Endometrial microvascular endothelial cells (primary cell): ENCODE measurements at regions not wholly inside any gene's neighbourhood (a gene's known extent, or its start where the extent isn't known, plus 50 kb on each side); places are given as distances from the start of the nearest gene placed in this dataset.
"Not testable (repeated sequence)": the region's sequence is repeated elsewhere in the genome, so short reads cannot be mapped to it uniquely, and the experiment has no call there.

Source experiments
- in situ Hi-C: cut with HindIII; loops from 2 replicates; pipeline ENCODE4 v1.10.0; 2017; ENCODE audit warnings: low sequenced_read_pairs, low pct_unique_long_range_greater_than_20kb; ENCODE audit errors: inconsistent ontology term

DNA sequence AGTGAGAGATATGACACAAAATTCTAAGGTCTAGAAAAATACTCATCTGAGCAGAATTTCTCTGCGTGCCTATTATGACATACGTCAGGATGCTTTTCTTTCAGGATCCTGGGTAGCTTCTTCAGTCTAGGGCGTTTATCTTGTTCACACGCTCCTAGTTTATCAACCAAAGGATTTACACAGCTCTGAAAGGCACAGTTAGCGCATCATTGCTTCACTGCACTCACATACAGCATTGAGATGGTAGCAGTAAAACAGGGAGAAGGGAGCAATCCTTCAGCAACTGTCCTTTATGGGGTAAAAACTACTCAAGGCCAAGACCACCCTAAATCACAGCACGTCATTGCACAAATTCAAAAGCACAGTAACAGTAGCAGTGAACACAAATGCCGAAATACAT lies 222.8 kb downstream of the SUCLG1 start:
- in situ Hi-C loops: no loop called here

DNA sequence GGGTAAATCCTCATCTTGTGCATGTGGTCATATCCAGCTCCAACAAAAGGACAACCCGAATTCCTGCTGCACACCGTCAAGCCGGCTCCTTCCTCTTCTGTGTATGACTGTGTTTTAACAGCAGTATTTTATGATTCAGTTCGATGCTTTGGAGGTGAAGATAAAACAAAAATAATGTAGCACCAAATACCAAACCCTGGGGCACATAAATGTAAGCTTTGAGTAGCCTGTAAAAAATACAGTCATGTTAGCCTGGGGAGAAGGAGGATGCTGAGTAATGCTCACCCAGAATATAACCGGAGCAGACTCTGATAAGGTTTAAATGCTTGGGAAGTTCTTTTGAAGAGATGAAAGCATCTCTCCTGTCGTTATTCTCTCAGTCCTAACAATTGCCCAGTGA lies 225.0 kb downstream of the SUCLG1 start:
- in situ Hi-C loops: no loop called here

DNA sequence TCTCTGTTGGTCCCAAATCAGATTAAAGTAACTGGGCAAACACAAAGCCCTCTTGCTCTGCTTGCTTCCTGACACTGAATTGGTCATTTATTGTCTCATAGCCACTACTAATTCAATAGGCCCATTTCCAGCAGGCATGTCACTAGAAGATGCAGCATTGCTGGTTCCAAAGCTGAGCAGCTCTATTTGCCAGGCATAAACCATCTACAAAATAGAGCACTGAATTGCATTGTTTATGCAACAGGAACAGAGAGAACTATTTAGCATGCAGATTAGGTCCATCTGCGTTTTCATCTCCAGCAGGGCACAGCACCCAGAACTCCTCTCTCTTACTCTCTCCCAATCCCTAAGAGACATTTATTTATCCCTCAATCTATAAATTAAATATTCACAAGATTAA lies 227.6 kb downstream of the SUCLG1 start:
- in situ Hi-C loops: no loop called here

DNA sequence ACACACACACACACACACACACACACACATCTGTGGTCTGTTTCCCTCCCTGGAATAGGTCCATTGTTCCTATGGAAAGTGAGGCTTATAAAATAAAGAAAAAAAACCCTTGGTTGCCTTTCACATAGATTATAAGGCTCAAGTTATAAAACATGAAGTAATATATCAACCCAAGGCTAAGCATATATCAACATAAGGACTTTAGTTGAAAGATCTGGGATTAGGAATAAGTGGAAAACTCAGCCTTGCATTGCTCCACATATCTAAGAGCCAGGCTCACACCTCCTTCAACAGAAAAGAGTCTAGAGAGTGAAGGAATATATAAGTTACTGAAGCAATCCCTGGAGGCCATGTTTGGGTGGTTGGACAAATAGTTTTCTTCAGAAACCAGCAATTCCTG lies 235.0 kb downstream of the SUCLG1 start:
- in situ Hi-C loops: no loop called here

DNA sequence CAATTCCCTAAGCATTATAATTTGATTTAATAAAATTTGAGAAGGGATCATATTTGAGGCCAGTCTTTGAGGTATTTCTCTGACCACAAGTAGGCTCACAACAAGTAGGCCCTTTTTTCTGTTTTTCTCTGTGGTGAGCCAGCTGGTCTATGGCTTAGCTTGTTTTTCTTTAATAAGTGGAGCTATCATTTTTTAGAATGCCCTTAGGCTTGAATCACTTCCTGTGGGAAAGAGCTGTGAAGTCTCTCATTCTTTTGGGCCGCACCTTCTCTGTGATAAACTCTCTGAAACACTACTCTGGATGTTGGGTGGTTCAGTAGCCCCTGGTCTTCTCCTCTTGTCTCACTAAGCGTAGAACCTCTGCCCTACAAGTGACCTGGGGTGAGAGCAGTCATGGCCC lies 235.9 kb downstream of the SUCLG1 start:
- in situ Hi-C loops: no loop called here

DNA sequence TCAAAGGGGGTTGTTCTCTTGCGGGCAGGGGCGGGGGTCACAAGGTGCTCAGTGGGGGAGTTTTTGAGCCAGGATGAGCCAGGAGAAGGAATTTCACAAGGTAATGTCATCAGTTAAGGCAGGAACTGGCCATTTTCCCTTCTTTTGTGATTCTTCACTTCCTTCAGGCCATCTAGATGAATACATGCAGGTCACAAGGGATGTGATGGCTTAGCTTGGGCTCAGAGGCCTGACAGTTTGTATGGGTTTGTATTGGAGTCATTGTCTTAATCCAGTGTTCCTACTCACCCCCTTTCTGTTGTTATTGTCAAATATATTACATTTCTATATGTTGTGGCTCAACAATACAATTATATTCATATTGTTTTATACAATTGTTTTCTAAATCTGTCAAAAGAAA lies 238.0 kb downstream of the SUCLG1 start:
- in situ Hi-C loops: not testable (repeated sequence)

DNA sequence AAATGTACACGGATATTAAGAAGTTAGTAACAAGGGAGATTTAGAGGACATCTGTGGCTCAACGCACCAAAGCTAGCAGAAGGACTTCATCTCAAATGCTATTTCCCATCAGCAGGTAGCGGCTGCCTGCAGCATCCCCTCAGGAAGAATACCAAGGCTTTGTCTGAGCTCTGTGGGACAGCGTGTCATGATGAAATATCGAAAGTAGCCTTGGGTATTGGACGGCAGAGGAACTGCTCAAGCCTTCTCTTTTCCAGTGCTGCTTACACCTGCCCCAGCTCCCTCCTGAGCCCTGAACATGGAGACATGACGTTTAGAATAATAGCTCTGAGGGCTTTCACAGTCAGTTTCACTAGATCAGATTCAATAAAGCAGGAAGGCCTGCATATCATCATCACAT lies 241.6 kb downstream of the SUCLG1 start:
- in situ Hi-C loops: no loop called here

DNA sequence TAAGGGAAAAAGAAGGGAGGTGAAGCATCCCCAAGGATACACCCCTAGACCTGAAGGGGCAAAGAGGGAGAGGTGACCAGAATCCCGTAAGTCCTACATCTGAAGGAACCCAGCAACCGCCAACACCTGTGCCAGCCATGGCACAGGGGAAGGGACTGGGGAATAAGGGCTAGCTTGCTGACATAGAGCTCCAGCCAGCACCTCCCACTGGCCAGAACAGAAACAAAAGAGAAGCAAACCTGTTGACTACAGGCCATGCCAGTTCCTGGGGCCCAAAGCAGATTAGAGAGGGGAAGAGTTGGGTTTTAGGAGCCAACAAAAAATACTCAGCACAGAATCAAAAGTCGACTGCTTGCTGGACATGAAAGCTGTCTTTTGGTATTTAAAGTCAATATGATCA lies 244.6 kb downstream of the SUCLG1 start:
- in situ Hi-C loops: no loop called here

DNA sequence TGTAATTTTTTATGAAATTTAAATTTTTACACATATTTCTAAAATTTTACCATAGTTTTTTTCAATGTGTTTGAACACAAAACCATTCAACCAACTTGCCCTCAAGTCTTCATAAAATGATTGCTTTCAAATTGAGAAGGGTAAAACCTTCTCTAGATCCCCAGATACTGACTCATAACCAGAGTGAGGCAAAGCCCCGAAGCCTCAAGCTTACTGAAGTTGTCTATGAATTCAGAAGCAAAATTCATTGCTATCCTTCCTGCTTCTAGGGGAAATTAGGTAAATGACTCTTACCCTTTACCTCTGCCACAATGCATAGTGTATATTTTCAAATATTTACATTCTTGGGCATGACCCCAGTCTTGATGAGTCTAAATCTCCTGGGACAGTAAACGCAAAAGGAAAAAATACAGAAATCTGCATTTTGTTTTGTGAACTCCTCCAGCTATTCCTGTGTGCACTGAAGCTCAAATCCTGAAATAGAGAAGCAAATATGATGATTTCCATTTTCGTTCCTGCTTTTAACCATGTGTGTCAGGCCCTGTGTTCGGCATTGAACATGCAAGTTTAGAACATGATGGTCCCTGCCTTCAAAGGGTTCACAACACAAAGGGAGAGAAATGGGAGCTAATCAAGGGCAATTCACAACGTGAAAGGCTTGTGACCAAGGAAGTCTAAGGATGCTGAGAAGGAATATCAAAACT lies 246.3 kb downstream of the SUCLG1 start:
- in situ Hi-C loops: no loop called here

DNA sequence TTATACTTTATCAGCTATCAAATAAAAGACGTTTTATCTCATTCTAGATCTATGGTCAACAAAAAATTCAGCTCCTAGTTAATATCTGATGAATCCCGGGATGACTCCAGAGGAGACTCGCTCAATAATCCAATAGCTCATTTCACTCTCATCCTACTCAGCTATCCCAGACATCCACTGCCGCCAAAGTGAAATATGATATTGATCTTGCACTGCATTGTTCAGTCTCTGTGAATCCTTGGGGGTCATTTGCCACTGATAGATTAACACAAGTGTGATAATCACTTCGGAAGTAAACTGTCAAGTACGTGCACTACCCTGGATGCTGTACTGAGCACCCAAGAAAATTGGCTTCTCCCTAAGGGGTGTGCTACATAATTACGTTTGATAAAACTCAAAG lies 249.1 kb downstream of the SUCLG1 start:
- in situ Hi-C loops: no loop called here

DNA sequence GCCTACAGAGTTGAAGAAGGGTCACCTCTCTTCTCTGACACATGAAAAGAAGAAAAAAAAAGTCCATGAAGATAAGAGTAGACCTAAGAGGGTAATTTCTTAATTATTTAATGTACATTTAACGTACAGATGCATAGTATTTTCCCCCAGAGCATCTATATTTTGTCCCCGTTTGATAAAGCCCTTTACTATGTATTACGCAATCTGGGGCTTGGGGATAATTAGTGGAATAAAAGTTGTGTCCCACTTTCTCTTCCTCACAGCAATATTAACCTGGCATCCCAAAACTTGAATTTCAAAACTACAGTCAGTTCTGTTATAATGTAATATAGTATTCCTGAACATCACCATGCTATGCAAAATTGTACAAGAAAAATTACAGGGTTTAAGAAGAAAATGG lies 254.1 kb downstream of the SUCLG1 start:
- in situ Hi-C loops: no loop called here

DNA sequence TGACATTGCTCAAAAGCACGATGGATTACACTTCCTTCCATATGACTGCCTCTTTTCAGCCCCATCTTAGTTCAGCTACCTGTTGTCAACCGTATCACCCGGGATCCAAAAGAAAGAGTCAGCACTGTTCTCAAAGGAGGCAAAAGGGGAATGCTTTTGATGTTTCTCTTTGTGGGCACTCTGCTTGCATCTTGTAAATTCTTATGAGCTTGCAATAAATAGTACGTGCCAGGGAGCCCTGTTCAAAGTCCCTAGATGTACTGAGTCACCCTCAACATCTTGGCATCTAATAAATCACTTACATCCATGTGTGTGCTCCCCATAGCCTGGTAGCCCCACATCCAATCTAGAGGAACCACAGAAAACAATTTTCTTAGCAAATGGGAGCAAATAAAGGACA lies 256.9 kb downstream of the SUCLG1 start:
- in situ Hi-C loops: no loop called here

DNA sequence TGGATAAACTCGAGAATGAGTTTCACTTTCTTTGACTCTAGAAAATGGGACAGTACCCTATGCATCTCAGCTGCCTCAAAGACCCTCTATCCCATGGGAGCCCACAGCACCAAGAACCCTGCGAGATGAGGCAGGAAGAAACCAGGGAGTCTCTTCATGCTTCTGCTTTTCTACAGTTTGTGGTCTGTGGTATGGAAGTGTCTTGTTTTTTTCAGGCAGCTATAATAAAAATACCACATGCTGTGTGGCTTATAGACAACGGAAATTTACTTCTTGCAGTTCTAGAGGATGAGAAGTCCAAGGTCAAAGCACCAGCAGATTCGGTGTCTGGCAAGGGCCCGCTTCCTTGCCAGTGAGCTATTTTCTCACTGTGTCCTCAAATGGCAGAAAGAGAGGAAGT lies 257.9 kb downstream of the SUCLG1 start:
- in situ Hi-C loops: no loop called here

DNA sequence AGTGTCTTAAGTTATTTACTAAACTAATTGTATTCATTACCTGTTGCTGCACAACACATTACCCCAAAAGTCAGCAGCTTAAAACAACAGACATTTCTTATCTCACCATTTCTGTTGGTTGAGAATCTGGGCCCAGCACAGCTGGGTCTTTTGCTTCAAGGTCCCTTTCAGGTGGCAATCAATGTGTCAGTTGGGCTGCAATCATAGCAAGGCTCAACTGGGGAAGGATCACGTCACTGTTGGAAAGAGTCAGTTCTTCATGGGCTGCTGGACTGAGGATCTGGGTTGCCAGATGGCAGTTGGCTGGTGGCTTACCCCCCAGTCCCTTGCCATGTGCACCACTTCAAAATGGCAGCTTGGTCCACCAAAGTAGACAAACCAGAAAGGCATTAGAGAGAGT lies 261.2 kb downstream of the SUCLG1 start:
- in situ Hi-C loops: no loop called here

DNA sequence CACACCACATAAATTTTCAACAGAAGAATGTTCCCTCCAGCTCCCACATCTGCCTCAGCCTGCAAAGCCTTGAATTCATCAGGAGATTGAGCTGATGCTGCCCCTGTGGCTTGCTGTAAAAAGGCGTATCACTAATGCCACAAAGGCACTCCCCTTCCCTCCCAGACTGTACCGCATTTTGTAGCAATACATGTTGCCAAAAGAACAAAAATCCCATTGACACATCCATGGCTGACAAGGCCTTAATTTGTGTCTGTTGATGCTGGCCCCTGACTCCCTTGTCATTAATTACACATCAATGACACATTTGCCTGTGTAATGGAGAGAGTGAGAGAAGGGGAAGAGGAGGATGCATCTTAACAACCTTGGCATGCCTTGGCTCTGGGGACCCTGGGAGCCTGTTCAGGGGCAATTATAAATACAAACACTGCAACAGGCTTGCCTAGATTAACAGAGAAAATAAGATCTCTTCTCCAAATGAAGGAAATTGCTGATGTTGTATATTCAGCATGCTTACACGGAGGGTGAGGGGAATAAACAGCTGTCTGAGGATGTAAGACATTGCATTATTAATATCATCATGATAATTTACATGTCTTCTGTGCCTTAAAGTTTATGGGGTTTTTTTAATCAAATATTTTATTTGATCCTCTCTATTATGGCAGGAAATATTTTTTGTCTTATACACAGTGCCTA lies 264.0 kb downstream of the SUCLG1 start:
- in situ Hi-C loops: no loop called here

DNA sequence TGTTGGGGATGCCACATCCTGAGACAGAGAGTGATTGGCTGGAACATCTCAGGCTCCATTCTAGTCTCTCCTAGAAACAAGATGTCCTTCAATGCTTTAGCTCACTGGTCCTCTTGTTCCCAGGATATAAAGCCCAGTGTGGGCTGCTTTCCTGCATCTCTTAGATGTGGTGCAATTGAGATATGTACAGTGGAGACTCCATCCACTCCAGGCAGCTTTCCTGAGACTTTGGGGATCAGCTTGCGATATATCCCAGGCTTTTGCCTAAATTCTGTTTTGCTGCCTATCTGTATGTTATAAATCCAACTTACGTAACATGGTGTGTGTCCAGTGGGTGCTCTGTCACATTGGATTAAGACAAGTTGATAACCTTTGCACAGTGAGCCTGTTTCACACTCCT lies 264.9 kb downstream of the SUCLG1 start:
- in situ Hi-C loops: no loop called here

DNA sequence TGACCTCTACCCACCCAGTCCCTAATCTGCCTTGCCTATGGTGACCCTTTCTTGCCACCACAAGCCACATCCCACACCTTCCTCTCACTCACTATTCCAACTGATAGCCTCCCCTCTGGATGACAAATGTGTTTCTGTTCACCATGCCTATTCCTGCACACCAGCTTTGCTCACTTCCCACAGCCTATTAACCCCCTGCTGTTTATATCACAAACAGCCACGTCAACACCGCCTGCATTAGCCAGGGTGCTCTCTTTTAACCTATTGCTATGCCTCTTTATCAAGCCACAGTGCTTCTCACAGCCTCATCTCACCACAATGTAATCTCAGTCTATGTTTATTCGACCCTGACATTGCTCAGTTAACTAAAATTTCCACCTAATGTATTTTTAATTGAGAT lies 271.8 kb downstream of the SUCLG1 start:
- in situ Hi-C loops: no loop called here

DNA sequence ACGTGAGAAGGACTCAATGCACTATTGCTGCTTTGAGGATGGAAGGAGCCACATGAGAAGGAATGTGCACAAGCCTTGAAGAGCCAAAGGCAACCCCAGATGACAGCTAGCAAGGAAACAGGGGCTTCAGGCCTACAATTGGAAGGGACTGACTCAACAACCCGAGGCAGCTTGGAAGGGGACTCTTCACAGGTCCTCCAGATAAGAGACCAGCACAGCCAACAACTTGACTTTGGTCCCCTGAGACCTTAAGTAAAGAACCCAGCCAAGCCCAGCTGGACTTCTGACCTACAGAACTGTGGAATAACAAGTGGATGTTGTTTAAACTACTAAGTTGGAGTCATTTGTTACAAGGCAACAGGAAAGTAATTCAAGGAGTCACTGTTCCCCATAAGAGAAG lies 277.2 kb downstream of the SUCLG1 start:
- in situ Hi-C loops: no loop called here

DNA sequence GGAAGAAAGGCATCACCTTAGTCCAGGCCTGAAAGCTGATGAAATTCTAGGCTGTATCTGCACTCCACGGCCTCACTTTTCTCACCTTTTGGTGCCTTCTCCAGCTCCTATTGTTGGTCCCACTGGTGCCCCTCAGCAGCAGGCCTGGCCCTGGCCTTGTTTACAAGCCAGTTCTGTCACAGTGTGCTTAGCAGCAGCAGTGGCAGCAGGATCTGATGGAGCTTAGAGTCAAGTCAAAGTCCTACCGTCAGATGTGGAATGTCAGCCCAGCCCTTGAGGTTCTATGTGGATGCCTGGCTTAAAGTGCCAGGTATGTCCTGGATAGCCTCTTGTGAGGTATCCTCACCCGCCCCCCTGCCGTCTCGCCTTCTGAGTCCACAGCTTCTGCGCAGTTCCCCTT lies 281.3 kb downstream of the SUCLG1 start:
- in situ Hi-C loops: no loop called here

DNA sequence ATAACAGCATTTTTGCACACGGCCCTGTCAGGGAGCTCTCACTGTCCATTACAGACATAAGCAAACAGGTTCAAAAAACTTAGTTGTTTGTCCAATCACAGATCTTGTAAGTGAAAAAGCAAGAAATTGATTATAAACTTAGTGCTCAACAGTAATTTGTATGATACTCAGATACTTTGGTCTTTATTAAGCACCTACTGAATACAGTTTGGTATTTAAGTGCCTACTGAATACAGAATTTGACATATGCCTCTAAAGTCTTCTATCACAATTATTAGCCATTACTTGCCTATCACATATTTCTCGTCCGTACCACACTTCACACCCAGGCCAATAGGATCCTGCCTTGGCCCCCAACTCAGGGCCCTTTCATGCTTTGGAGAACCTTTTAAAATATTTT lies 283.1 kb downstream of the SUCLG1 start:
- in situ Hi-C loops: no loop called here

DNA sequence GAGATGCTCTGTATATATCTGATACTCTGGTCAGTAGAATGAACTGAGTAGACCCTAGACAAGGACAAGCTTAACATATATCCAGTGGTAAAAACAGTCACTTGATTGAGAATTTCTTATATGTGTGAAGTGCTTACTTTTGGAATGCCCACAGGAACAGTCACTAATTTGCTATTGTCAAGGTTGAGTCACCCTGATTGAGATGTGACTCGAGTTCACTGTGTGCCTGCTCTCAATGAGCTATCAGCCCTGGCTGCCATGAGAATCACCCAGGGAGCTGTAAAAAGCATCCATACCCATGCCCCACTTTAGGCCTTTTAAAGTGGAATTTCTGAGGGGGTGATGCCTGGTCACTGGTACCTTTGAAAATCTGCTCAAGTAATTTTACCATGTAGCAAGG lies 283.7 kb downstream of the SUCLG1 start:
- in situ Hi-C loops: no loop called here
